ENCODE measurements at regions not wholly inside any gene's neighbourhood (a gene's known extent, or its start where the extent isn't known, plus 50 kb on each side); places are given as distances from the start of the nearest gene placed in this dataset.

DNA sequence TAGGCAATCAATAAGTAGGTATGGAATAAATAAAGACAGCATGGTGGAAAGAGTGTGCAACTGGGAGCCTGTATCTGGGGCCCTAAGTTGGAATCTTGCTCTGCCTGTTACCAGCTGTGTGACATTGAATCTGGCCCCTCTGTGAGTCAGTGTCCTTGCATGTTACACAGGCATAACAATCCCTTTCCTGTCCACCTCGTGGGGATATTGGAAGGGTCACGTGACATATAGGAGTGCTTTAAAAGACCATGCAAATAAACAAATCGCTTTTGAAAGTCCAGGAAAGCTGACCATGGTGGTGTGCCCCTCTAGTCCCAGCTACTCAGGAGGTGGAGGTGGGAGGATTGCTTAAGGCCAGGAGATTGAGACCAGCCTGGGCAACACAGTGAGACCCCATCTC, 51.1 kb upstream of the VRK1 start:
- Histone ChIP-seq H3K79me2 (ENCODE audit: insufficient read depth, low read depth) (no peaks in the 10 kb centered on the region), H3K27me3 (ENCODE audit: insufficient read depth, low read depth) (no peaks in the 10 kb centered on the region), H3K9ac (no peak overlapping the region), H3K27ac (no peak overlapping the region), H3K4me3 (IDR thresholded peaks at IDR 0.05; ENCODE audit: insufficient read depth, low read depth, low read length) (no peak overlapping the region), H3K36me3 (ENCODE audit: insufficient read depth) (no peaks in the 10 kb centered on the region), H2AFZ (ENCODE audit: low read depth) (no peak overlapping the region), H4K20me1 (ENCODE audit: insufficient read depth) (no peaks in the 10 kb centered on the region), H3K4me2 (no peak overlapping the region), H3K4me1 (ENCODE audit: low read depth, poor library complexity, severe bottlenecking) (no peaks in the 10 kb centered on the region)
- TF ChIP-seq, protein P1, sequence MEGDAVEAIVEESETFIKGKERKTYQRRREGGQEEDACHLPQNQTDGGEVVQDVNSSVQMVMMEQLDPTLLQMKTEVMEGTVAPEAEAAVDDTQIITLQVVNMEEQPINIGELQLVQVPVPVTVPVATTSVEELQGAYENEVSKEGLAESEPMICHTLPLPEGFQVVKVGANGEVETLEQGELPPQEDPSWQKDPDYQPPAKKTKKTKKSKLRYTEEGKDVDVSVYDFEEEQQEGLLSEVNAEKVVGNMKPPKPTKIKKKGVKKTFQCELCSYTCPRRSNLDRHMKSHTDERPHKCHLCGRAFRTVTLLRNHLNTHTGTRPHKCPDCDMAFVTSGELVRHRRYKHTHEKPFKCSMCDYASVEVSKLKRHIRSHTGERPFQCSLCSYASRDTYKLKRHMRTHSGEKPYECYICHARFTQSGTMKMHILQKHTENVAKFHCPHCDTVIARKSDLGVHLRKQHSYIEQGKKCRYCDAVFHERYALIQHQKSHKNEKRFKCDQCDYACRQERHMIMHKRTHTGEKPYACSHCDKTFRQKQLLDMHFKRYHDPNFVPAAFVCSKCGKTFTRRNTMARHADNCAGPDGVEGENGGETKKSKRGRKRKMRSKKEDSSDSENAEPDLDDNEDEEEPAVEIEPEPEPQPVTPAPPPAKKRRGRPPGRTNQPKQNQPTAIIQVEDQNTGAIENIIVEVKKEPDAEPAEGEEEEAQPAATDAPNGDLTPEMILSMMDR (conservative IDR thresholded peaks at IDR 0.05; ENCODE audit: low read depth, low read length): no peak

DNA sequence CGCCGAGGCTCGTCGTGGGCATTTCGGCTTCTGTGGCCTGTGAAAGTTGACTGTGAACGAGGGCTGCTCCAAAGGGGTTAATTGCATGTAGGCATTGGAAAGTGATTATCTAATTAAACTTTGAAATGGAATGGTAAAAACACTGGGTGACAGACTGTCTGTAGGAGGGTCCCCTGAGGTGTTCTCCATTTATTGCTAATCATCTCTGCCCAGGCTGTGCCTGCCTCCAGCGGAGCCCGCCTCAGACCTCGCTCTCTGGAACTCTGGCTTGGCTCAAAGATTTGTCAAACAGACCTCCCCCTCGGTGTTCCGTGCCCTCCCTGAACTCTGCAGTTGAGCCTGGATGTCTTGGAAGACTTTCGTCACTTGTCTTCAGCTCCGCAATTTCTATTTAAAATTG, 50.2 kb upstream of the VRK1 start:
- Histone ChIP-seq H3K4me2 (no peak overlapping the region), H3K4me1 (ENCODE audit: low read depth, poor library complexity, severe bottlenecking) (no peaks in the 10 kb centered on the region), H3K27me3 (ENCODE audit: insufficient read depth, low read depth) (no peaks in the 10 kb centered on the region), H2AFZ (ENCODE audit: low read depth) (no peak overlapping the region), H3K36me3 (ENCODE audit: insufficient read depth) (no peaks in the 10 kb centered on the region), H3K79me2 (ENCODE audit: insufficient read depth, low read depth) (no peaks in the 10 kb centered on the region), H4K20me1 (ENCODE audit: insufficient read depth) (no peaks in the 10 kb centered on the region), H3K4me3 (IDR thresholded peaks at IDR 0.05; ENCODE audit: insufficient read depth, low read depth, low read length) (no peak overlapping the region), H3K27ac (no peak overlapping the region), H3K9ac (no peak overlapping the region)
- TF ChIP-seq, protein P1 (conservative IDR thresholded peaks at IDR 0.05; ENCODE audit: low read depth, low read length): no peak
